Activated naive CD4-positive, alpha-beta T cell treated with anti-CD3 and anti-CD28 coated beads, Interleukin-2, amount 50 U/mL, for 24 hours (primary cell): ENCODE measurements at regions not wholly inside any gene's neighbourhood (a gene's known extent, or its start where the extent isn't known, plus 50 kb on each side); places are given as distances from the start of the nearest gene placed in this dataset.

Source experiments
- H3K27ac Mint-ChIP-seq: one replicate; pipeline ENCODE4 v1.8.0; 2021; ENCODE audit warnings: mild to moderate bottlenecking, mixed read lengths
- H3K27me3 Mint-ChIP-seq: one replicate; pipeline ENCODE4 v1.8.0; 2021; ENCODE audit warnings: mixed read lengths
- H3K36me3 Mint-ChIP-seq: one replicate; pipeline ENCODE4 v1.8.0; 2021; ENCODE audit warnings: mixed read lengths
- H3K4me1 Mint-ChIP-seq: one replicate; pipeline ENCODE4 v1.8.0; 2021; ENCODE audit warnings: mixed read lengths
- H3K4me3 Mint-ChIP-seq: one replicate; pipeline ENCODE4 v1.8.0; 2021; ENCODE audit warnings: mild to moderate bottlenecking, mixed read lengths
- H3K9me3 Mint-ChIP-seq: one replicate; pipeline ENCODE4 v1.8.0; 2021; ENCODE audit warnings: mixed read lengths

GRCh38 chr2:225103737-225104141 lies 61.5 kb upstream of the DOCK10 start:
- Mint-ChIP-seq H3K4me3 (no peak overlapping the region), H3K27me3 (no peaks in the 10 kb centered on the region), H3K36me3 (no peaks in the 10 kb centered on the region), H3K4me1 (no peaks in the 10 kb centered on the region), H3K9me3 (no peaks in the 10 kb centered on the region), H3K27ac (no peak overlapping the region)

- Mint-ChIP-seq H3K36me3 (no peaks in the 10 kb centered on the region), H3K4me1 (no peaks in the 10 kb centered on the region), H3K4me3 (no peak overlapping the region), H3K27ac (no peak overlapping the region), H3K27me3 (no peaks in the 10 kb centered on the region), H3K9me3 (no peaks in the 10 kb centered on the region)
These were observed 58.6 kb upstream of the DOCK10 start for GRCh38 chr2:225100856-225101294.

- Mint-ChIP-seq H3K4me3 (no peak overlapping the region), H3K4me1 (no peaks in the 10 kb centered on the region), H3K36me3 (no peaks in the 10 kb centered on the region), H3K27me3 (no peaks in the 10 kb centered on the region), H3K9me3 (no peaks in the 10 kb centered on the region), H3K27ac (no peak overlapping the region)
These were observed 58.0 kb upstream of the DOCK10 start for GRCh38 chr2:225100269-225100668.

GRCh38 chr2:225097035-225097434 lies 54.8 kb upstream of the DOCK10 start:
- H3K27me3 Mint-ChIP-seq = no peaks in the 10 kb centered on the region
- H3K4me1 Mint-ChIP-seq = no peaks in the 10 kb centered on the region
- H3K9me3 Mint-ChIP-seq = no peaks in the 10 kb centered on the region
- no peak overlapping the region for H3K27ac Mint-ChIP-seq
- H3K36me3 Mint-ChIP-seq = peaks cover 3% of the 10 kb centered on the region
- H3K4me3 Mint-ChIP-seq = no peak overlapping the region
